Naive thymus-derived CD8-positive, alpha-beta T cell (primary cell): ENCODE measurements at regions not wholly inside any gene's neighbourhood (a gene's known extent, or its start where the extent isn't known, plus 50 kb on each side); places are given as distances from the start of the nearest gene placed in this dataset.

Source experiments
- ATAC-seq, 2 donors: fragments of 150-1000 bp; cut with Tn5 transposase in 1 of 2; sonication (Bioruptor Pico), chemical (Tn5 transposase) in 1 of 2; 1 replicate in 1 of 2; 2 replicates in 1 of 2; pipeline ENCODE4 v1.10.0; 2021; ENCODE audit warnings: mild to moderate bottlenecking in 2 of 2, moderate library complexity in 2 of 2
- POLR2A ChIA-PET: fragments of 350-600 bp; sonication (Branson Sonifier 250); formaldehyde crosslinking; loops from one replicate; lab custom pipeline; 2021; ENCODE audit warnings: antibody characterized with exemption; lab: Charles Lee
- DNase-seq, 10 donors: peaks; one replicate each; pipeline versions ENCODE4 v3.0.0 to v3.0.0-alpha.2; 2020 to 2022
- H3K27ac Mint-ChIP-seq, 10 donors: one replicate each; pipeline ENCODE4 v1.8.0; 2020 to 2022; ENCODE audit warnings: mild to moderate bottlenecking in 10 of 10, mixed read lengths in 10 of 10, moderate library complexity in 4 of 10, inconsistent platforms in 1 of 10
- H3K27me3 Mint-ChIP-seq, 5 donors: one replicate each; pipeline ENCODE4 v1.8.0; 2021 to 2022; ENCODE audit warnings: mixed read lengths in 5 of 5
- H3K36me3 Mint-ChIP-seq, 3 donors: one replicate each; pipeline ENCODE4 v1.8.0; 2020 to 2022; ENCODE audit warnings: mixed read lengths in 3 of 3, mild to moderate bottlenecking in 2 of 3, inconsistent platforms in 1 of 3
- H3K4me1 Mint-ChIP-seq, 4 donors: one replicate each; pipeline ENCODE4 v1.8.0; 2021 to 2022; ENCODE audit warnings: mixed read lengths in 4 of 4
- H3K4me3 Mint-ChIP-seq, 10 donors: one replicate each; pipeline ENCODE4 v1.8.0; 2020 to 2022; ENCODE audit warnings: mild to moderate bottlenecking in 10 of 10, mixed read lengths in 10 of 10, moderate library complexity in 6 of 10, inconsistent platforms in 1 of 10
- H3K9me3 Mint-ChIP-seq, 9 donors: one replicate each; pipeline ENCODE4 v1.8.0; 2020 to 2022; ENCODE audit warnings: mixed read lengths in 9 of 9, mild to moderate bottlenecking in 3 of 9, inconsistent platforms in 1 of 9, moderate library complexity in 1 of 9

GRCh38 chr6:165987483-165988301 lies 180.0 kb downstream of the TBXT start:
- H3K4me3 Mint-ChIP-seq: peak overlapping the region in 3 of 10 donors; percentile 34 to 50 (median 45)
- POLR2A ChIA-PET: no interaction called here
- DNase-seq (no peak), ATAC-seq (no peak)
- H3K27ac Mint-ChIP-seq: no peak overlapping the region
- no peaks in the 10 kb centered on the region for H3K36me3 Mint-ChIP-seq
- peaks cover 9 to 16% (median 13%) of the 10 kb centered on the region in 4 donors for H3K4me1 Mint-ChIP-seq
- no peaks in the 10 kb centered on the region for H3K9me3 Mint-ChIP-seq
- peaks cover 37 to 54% (median 45%) of the 10 kb centered on the region in 5 donors for H3K27me3 Mint-ChIP-seq

- peaks cover 36 to 54% (median 45%) of the 10 kb centered on the region in 5 donors for H3K27me3 Mint-ChIP-seq
- H3K9me3 Mint-ChIP-seq: no peaks in the 10 kb centered on the region
- POLR2A ChIA-PET: no interaction called here
- no peaks in the 10 kb centered on the region for H3K36me3 Mint-ChIP-seq
- ATAC-seq (no peak), DNase-seq (no peak)
- no peak overlapping the region for H3K27ac Mint-ChIP-seq
- peaks cover 9 to 16% (median 13%) of the 10 kb centered on the region in 4 donors for H3K4me1 Mint-ChIP-seq
- H3K4me3 Mint-ChIP-seq: peak overlapping the region in 5 of 10 donors; percentile 34 to 52 (median 47)
These were observed 180.7 kb downstream of the TBXT start for GRCh38 chr6:165986914-165987482.

GRCh38 chr6:165986311-165986913 lies 181.2 kb downstream of the TBXT start:
- ATAC-seq (no peak), DNase-seq (no peak)
- Mint-ChIP-seq H3K27ac (no peak overlapping the region), H3K4me1 (peaks cover 9 to 16% (median 13%) of the 10 kb centered on the region in 4 donors), H3K36me3 (no peaks in the 10 kb centered on the region), H3K4me3 (peak overlapping the region in 2 of 10 donors; percentile 34 to 47), H3K9me3 (no peaks in the 10 kb centered on the region), H3K27me3 (peaks cover 36 to 53% (median 45%) of the 10 kb centered on the region in 5 donors)
- POLR2A ChIA-PET: no interaction called here

GRCh38 chr6:165985806-165986299 lies 181.8 kb downstream of the TBXT start:
- H3K27me3 Mint-ChIP-seq: peaks cover 33 to 48% (median 45%) of the 10 kb centered on the region in 5 donors
- H3K9me3 Mint-ChIP-seq: no peaks in the 10 kb centered on the region
- no peaks in the 10 kb centered on the region for H3K36me3 Mint-ChIP-seq
- no peak overlapping the region for H3K4me3 Mint-ChIP-seq
- DNase-seq (no peak), ATAC-seq (no peak)
- H3K27ac Mint-ChIP-seq: no peak overlapping the region
- peaks cover 9 to 16% (median 13%) of the 10 kb centered on the region in 4 donors for H3K4me1 Mint-ChIP-seq
- POLR2A ChIA-PET: no interaction called here

- DNase-seq: no peak
- POLR2A ChIA-PET: no interaction called here
- no peak for ATAC-seq
- Mint-ChIP-seq H3K9me3 (no peaks in the 10 kb centered on the region), H3K27me3 (peaks cover 28 to 43% (median 42%) of the 10 kb centered on the region in 5 donors), H3K27ac (no peak overlapping the region), H3K36me3 (no peaks in the 10 kb centered on the region), H3K4me1 (peaks cover 9 to 16% (median 13%) of the 10 kb centered on the region in 4 donors), H3K4me3 (no peak overlapping the region)
These were observed 182.3 kb downstream of the TBXT start for GRCh38 chr6:165985281-165985805.

GRCh38 chr6:165984729-165985275 lies 182.8 kb downstream of the TBXT start:
- Mint-ChIP-seq H3K27ac (no peak overlapping the region), H3K27me3 (peaks cover 23 to 38% (median 37%) of the 10 kb centered on the region in 5 donors), H3K36me3 (no peaks in the 10 kb centered on the region), H3K4me1 (peaks cover 7 to 16% (median 13%) of the 10 kb centered on the region in 4 donors), H3K9me3 (no peaks in the 10 kb centered on the region), H3K4me3 (no peak overlapping the region)
- ATAC-seq (no peak), DNase-seq (no peak)
- POLR2A ChIA-PET: no interaction called here

- POLR2A ChIA-PET: no interaction called here
- Mint-ChIP-seq H3K4me3 (no peak overlapping the region), H3K9me3 (no peaks in the 10 kb centered on the region), H3K36me3 (no peaks in the 10 kb centered on the region), H3K27me3 (peaks cover 17 to 32% (median 29%) of the 10 kb centered on the region in 5 donors), H3K4me1 (peaks cover 7 to 15% (median 10%) of the 10 kb centered on the region in 4 donors), H3K27ac (no peak overlapping the region)
- no peak for DNase-seq
- ATAC-seq: no peak
These were observed 184.3 kb downstream of the TBXT start for GRCh38 chr6:165983112-165984072.

GRCh38 chr6:165978476-165978875 lies 189.2 kb downstream of the TBXT start:
- POLR2A ChIA-PET: no interaction called here
- peaks cover 0 to 13% (median 4%) of the 10 kb centered on the region in 5 donors for H3K27me3 Mint-ChIP-seq

GRCh38 chr6:165976684-165977083 lies 191.0 kb downstream of the TBXT start:
- no peak for ATAC-seq
- no peak overlapping the region for H3K27ac Mint-ChIP-seq
- POLR2A ChIA-PET: no interaction called here

More at GRCh38 chr6:165978476-165978875, 189.2 kb downstream of the TBXT start:
- Mint-ChIP-seq H3K4me1 (no peaks in the 10 kb centered on the region), H3K27ac (no peak overlapping the region), H3K4me3 (no peak overlapping the region), H3K9me3 (no peaks in the 10 kb centered on the region), H3K36me3 (no peaks in the 10 kb centered on the region)
- ATAC-seq: no peak
- no peak for DNase-seq

GRCh38 chr6:165974817-165975216 lies 192.8 kb downstream of the TBXT start:
- Mint-ChIP-seq H3K27ac (no peak overlapping the region), H3K27me3 (peaks cover 0 to 11% (median 0%) of the 10 kb centered on the region in 5 donors), H3K36me3 (no peaks in the 10 kb centered on the region), H3K4me3 (no peak overlapping the region), H3K9me3 (no peaks in the 10 kb centered on the region), H3K4me1 (no peaks in the 10 kb centered on the region)
- DNase-seq (no peak), ATAC-seq (no peak)
- POLR2A ChIA-PET: no interaction called here

More at GRCh38 chr6:165976684-165977083, 191.0 kb downstream of the TBXT start:
- no peak for DNase-seq
- H3K4me3 Mint-ChIP-seq: no peak overlapping the region
- H3K9me3 Mint-ChIP-seq: no peaks in the 10 kb centered on the region
- H3K4me1 Mint-ChIP-seq: no peaks in the 10 kb centered on the region
- no peaks in the 10 kb centered on the region for H3K36me3 Mint-ChIP-seq
- H3K27me3 Mint-ChIP-seq: peaks cover 0 to 11% (median 3%) of the 10 kb centered on the region in 5 donors

GRCh38 chr6:165973473-165973872 lies 194.2 kb downstream of the TBXT start:
- Mint-ChIP-seq H3K27ac (no peak overlapping the region), H3K4me3 (no peak overlapping the region), H3K9me3 (no peaks in the 10 kb centered on the region), H3K36me3 (no peaks in the 10 kb centered on the region), H3K27me3 (peaks cover 0 to 14% (median 0%) of the 10 kb centered on the region in 5 donors), H3K4me1 (no peaks in the 10 kb centered on the region)
- no peak for DNase-seq
- POLR2A ChIA-PET: no interaction called here
- ATAC-seq: no peak
